Neuronal stem cell (in vitro differentiated cells): ENCODE measurements at regions not wholly inside any gene's neighbourhood (a gene's known extent, or its start where the extent isn't known, plus 50 kb on each side); places are given as distances from the start of the nearest gene placed in this dataset.

Experiments
- DNase-seq: peaks from one replicate; pipeline ENCODE4 v3.0.0-alpha.2; 2013; ENCODE audit warnings: low spot score
- H2AFZ ChIP-seq: one replicate; pipeline ENCODE4 v1.6.1; 2013; ENCODE audit warnings: mild to moderate bottlenecking, low read length, inconsistent platforms
- H2AK5ac ChIP-seq: 2 replicates; pipeline ENCODE4 v1.6.1; 2013; ENCODE audit warnings: low read depth, mild to moderate bottlenecking, inconsistent platforms, low read length, moderate library complexity, mixed read lengths
- H2BK120ac ChIP-seq: 2 replicates; pipeline ENCODE4 v1.6.1; 2013; ENCODE audit warnings: low read depth, mild to moderate bottlenecking, inconsistent platforms, low read length, moderate library complexity, mixed read lengths
- H2BK12ac ChIP-seq: one replicate; pipeline ENCODE4 v1.6.1; 2013; ENCODE audit warnings: low read length, inconsistent platforms
- H2BK15ac ChIP-seq: 2 replicates; pipeline ENCODE4 v1.6.1; 2013; ENCODE audit warnings: mild to moderate bottlenecking, low read length, inconsistent platforms, mixed read lengths
- H2BK5ac ChIP-seq: one replicate; pipeline ENCODE4 v1.6.1; 2013; ENCODE audit warnings: inconsistent platforms, mild to moderate bottlenecking, low read length, moderate library complexity
- H3K14ac ChIP-seq: one replicate; pipeline ENCODE4 v1.6.1; 2013; ENCODE audit warnings: low read length, inconsistent platforms
- H3K18ac ChIP-seq: 2 replicates; pipeline ENCODE4 v1.6.1; 2013; ENCODE audit warnings: low read length, inconsistent platforms
- H3K23ac ChIP-seq: 2 replicates; pipeline ENCODE4 v1.6.1; 2013; ENCODE audit warnings: low read depth, mild to moderate bottlenecking, mixed read lengths, low read length, inconsistent platforms; ENCODE audit not compliant: poor library complexity
- H3K27ac ChIP-seq: replicated peaks from 3 replicates; pipeline ENCODE4 v1.5.1; 2013; ENCODE audit warnings: low read length, inconsistent platforms
- H3K27me3 ChIP-seq, 3 experiments: 2 replicates each; pipeline ENCODE4 v1.6.1; 2013; ENCODE audit warnings: low read length in 3 of 3, mild to moderate bottlenecking in 2 of 3, inconsistent platforms in 1 of 3, low read depth in 1 of 3, mixed read lengths in 1 of 3, moderate library complexity in 1 of 3; ENCODE audit not compliant: control insufficient read depth in 3 of 3, insufficient read depth in 3 of 3
- H3K36me3 ChIP-seq, 2 donors: replicated peaks in 1 of 2; 2 replicates each; pipeline ENCODE4 v1.6.1; 2013; ENCODE audit warnings: low read length in 2 of 2; ENCODE audit not compliant: control insufficient read depth in 2 of 2, insufficient read depth in 2 of 2
- H3K4ac ChIP-seq: 2 replicates; pipeline ENCODE4 v1.6.1; 2013; ENCODE audit warnings: inconsistent platforms, mild to moderate bottlenecking, low read length, moderate library complexity
- H3K4me1 ChIP-seq, 2 donors: 1 replicate in 1 of 2; 2 replicates in 1 of 2; pipeline ENCODE4 v1.6.1; 2013; ENCODE audit warnings: low read length in 2 of 2, low read depth in 1 of 2; ENCODE audit not compliant: control insufficient read depth in 2 of 2, insufficient read depth in 1 of 2
- H3K4me2 ChIP-seq: one replicate; pipeline ENCODE4 v1.6.1; 2013; ENCODE audit warnings: mild to moderate bottlenecking, low read length, inconsistent platforms; ENCODE audit not compliant: insufficient read depth, poor library complexity, severe bottlenecking
- H3K4me3 ChIP-seq, 2 donors: 2 replicates each; pipeline ENCODE4 v1.5.1; 2013; ENCODE audit warnings: low read length in 2 of 2, mild to moderate bottlenecking in 2 of 2, inconsistent platforms in 1 of 2, moderate library complexity in 1 of 2
- H3K79me1 ChIP-seq: one replicate; pipeline ENCODE4 v1.6.1; 2013; ENCODE audit warnings: low read depth, mild to moderate bottlenecking, inconsistent platforms, low read length, moderate library complexity
- H3K9ac ChIP-seq: one replicate; pipeline ENCODE4 v1.6.1; 2013; ENCODE audit warnings: mild to moderate bottlenecking, low read depth, low read length, inconsistent platforms; ENCODE audit not compliant: poor library complexity
- H3K9me3 ChIP-seq, 2 donors: replicated peaks in 1 of 2; 2 replicates each; pipeline versions ENCODE3 to v1.6.1; 2013; ENCODE audit warnings: low read length in 2 of 2, mild to moderate bottlenecking in 2 of 2, inconsistent platforms in 1 of 2, low read depth in 1 of 2, mixed read lengths in 1 of 2, moderate library complexity in 1 of 2; ENCODE audit not compliant: control insufficient read depth in 2 of 2, insufficient read depth in 1 of 2
- H4K8ac ChIP-seq: one replicate; pipeline ENCODE4 v1.6.1; 2013; ENCODE audit warnings: low read depth, mild to moderate bottlenecking, inconsistent platforms, low read length, moderate library complexity
- H4K91ac ChIP-seq: one replicate; pipeline ENCODE4 v1.6.1; 2013; ENCODE audit warnings: low read length, low read depth, mild to moderate bottlenecking, inconsistent platforms; ENCODE audit not compliant: poor library complexity
- WGBS, 2 donors: extraction: QIAGEN DNeasy Blood & Tissue Kit; methylation state at CpG; one replicate each; pipeline ENCODE4 v1.1.7; 2013; ENCODE audit warnings: missing lambda C conversion rate in 2 of 2, mixed read lengths in 1 of 2; ENCODE audit not compliant: insufficient read length in 2 of 2, insufficient replicate concordance in 1 of 2; ENCODE audit errors: extremely low coverage in 2 of 2; 5-methylcytosine and 5-hydroxymethylcytosine counted together

- Histone ChIP-seq H3K4me1 (no peaks in the 10 kb centered on the region), H2BK15ac (no peak overlapping the region), H3K4me3 (no peak overlapping the region), H3K79me1 (no peaks in the 10 kb centered on the region), H2BK120ac (no peak overlapping the region), H3K36me3 (no peaks in the 10 kb centered on the region), H4K8ac (no peak overlapping the region), H2AFZ (no peak overlapping the region), H3K4me2 (no peak overlapping the region), H3K18ac (no peak overlapping the region), H3K27me3 (no peaks in the 10 kb centered on the region), H2BK12ac (no peak overlapping the region), H3K4ac (no peak overlapping the region), H2BK5ac (no peak overlapping the region), H3K9me3 (no peaks in the 10 kb centered on the region), H3K23ac (no peak overlapping the region), H3K9ac (no peak overlapping the region), H3K14ac (no peak overlapping the region), H3K27ac (no peak overlapping the region), H4K91ac (no peak overlapping the region), H2AK5ac (no peak overlapping the region)
- WGBS, 2 donors = no CpG with 5 or more reads among the region's 4 CpGs
- DNase-seq = no peak
Observed at GRCh38 chr21:24825348-24825747, 781.9 kb downstream of the MRPL39 start.

GRCh38 chr21:24824209-24824608 is 783.1 kb downstream of the MRPL39 start:
- Histone ChIP-seq H2AK5ac (no peak overlapping the region), H3K14ac (no peak overlapping the region), H3K4me1 (no peaks in the 10 kb centered on the region), H2BK12ac (no peak overlapping the region), H3K18ac (no peak overlapping the region), H2BK15ac (no peak overlapping the region), H4K91ac (no peak overlapping the region), H3K4me3 (no peak overlapping the region), H3K23ac (no peak overlapping the region), H3K79me1 (no peaks in the 10 kb centered on the region), H2BK120ac (no peak overlapping the region), H2AFZ (no peak overlapping the region), H3K9ac (no peak overlapping the region), H3K36me3 (no peaks in the 10 kb centered on the region), H3K9me3 (no peaks in the 10 kb centered on the region), H3K27me3 (no peaks in the 10 kb centered on the region), H3K4me2 (no peak overlapping the region), H2BK5ac (no peak overlapping the region), H4K8ac (no peak overlapping the region), H3K27ac (no peak overlapping the region), H3K4ac (no peak overlapping the region)
- WGBS, 2 donors = no CpG with 5 or more reads among the region's 4 CpGs
- DNase-seq = no peak

DNA sequence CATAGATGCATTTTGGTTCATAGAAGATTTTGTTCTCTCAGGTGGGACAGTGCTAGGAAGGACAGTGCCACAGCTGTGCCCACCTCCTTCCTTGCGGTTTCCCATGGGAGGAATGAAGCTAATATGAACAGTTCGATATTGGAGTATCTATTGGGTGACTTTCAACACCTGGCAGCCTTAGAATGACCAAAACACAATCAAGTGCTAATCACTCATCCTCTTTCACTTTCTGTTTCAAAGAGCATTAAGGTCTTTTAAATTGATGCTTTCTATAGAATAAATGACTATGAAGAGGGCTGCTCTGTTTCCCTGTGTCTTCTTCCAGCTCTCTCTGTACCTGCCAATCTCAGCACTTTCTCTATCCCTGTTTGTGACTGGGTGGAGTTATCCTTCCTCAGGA is 784.0 kb downstream of the MRPL39 start:
- Histone ChIP-seq H3K4me3 (no peak overlapping the region), H3K9ac (no peak overlapping the region), H3K4ac (no peak overlapping the region), H2BK120ac (no peak overlapping the region), H4K8ac (no peak overlapping the region), H3K36me3 (no peaks in the 10 kb centered on the region), H3K4me1 (no peaks in the 10 kb centered on the region), H3K9me3 (no peaks in the 10 kb centered on the region), H3K27me3 (no peaks in the 10 kb centered on the region), H3K14ac (no peak overlapping the region), H3K18ac (no peak overlapping the region), H2AFZ (no peak overlapping the region), H2BK12ac (no peak overlapping the region), H3K4me2 (no peak overlapping the region), H2BK5ac (no peak overlapping the region), H3K79me1 (no peaks in the 10 kb centered on the region), H2AK5ac (no peak overlapping the region), H3K23ac (no peak overlapping the region), H4K91ac (no peak overlapping the region), H2BK15ac (no peak overlapping the region), H3K27ac (no peak overlapping the region)
- DNase-seq = no peak
- WGBS, 2 donors = no CpG with 5 or more reads among the region's 2 CpGs

- WGBS, 2 donors = no CpG with 5 or more reads among the region's 3 CpGs
- no peaks in the 10 kb centered on the region for H3K9me3 ChIP-seq
- no peak overlapping the region for H2BK15ac ChIP-seq
- no peak overlapping the region for H3K23ac ChIP-seq
- H3K4me3 ChIP-seq = no peak overlapping the region
- no peak overlapping the region for H4K8ac ChIP-seq
- H3K36me3 ChIP-seq = no peaks in the 10 kb centered on the region
- H3K27ac ChIP-seq = no peak overlapping the region
- H3K9ac ChIP-seq = no peak overlapping the region
- H2BK12ac ChIP-seq = no peak overlapping the region
- H4K91ac ChIP-seq = no peak overlapping the region
- no peaks in the 10 kb centered on the region for H3K4me1 ChIP-seq
- no peak overlapping the region for H3K4ac ChIP-seq
- H3K18ac ChIP-seq = no peak overlapping the region
- H2AFZ ChIP-seq = no peak overlapping the region
- no peak overlapping the region for H2AK5ac ChIP-seq
- H3K4me2 ChIP-seq = no peak overlapping the region
- no peak overlapping the region for H2BK5ac ChIP-seq
- no peaks in the 10 kb centered on the region for H3K27me3 ChIP-seq
- H3K79me1 ChIP-seq = no peaks in the 10 kb centered on the region
- no peak for DNase-seq
- H2BK120ac ChIP-seq = no peak overlapping the region
- no peak overlapping the region for H3K14ac ChIP-seq
Observed at GRCh38 chr21:24785033-24785432, 822.2 kb downstream of the MRPL39 start.
